Endothelial cell (in vitro differentiated cells): ENCODE measurements at regions not wholly inside any gene's neighbourhood (a gene's known extent, or its start where the extent isn't known, plus 50 kb on each side); places are given as distances from the start of the nearest gene placed in this dataset.

Source experiments
- DNase-seq: peaks from one replicate; pipeline ENCODE4 v3.0.0; 2021; ENCODE audit warnings: low spot score
- H3K27ac Mint-ChIP-seq: one replicate; pipeline ENCODE4 v1.8.0; 2021; ENCODE audit warnings: mixed read lengths, inconsistent platforms; ENCODE audit not compliant: unreplicated experiment
- H3K27me3 Mint-ChIP-seq: one replicate; pipeline ENCODE4 v1.8.0; 2021; ENCODE audit warnings: mild to moderate bottlenecking, moderate library complexity, mixed read lengths, inconsistent platforms; ENCODE audit not compliant: unreplicated experiment
- H3K36me3 Mint-ChIP-seq: one replicate; pipeline ENCODE4 v1.8.0; 2021; ENCODE audit warnings: mild to moderate bottlenecking, low read depth, mixed read lengths, inconsistent platforms; ENCODE audit not compliant: unreplicated experiment
- H3K4me1 Mint-ChIP-seq: one replicate; pipeline ENCODE4 v1.8.0; 2021; ENCODE audit warnings: mild to moderate bottlenecking, mixed read lengths, inconsistent platforms; ENCODE audit not compliant: unreplicated experiment
- H3K4me3 Mint-ChIP-seq: one replicate; pipeline ENCODE4 v1.8.0; 2021; ENCODE audit warnings: mild to moderate bottlenecking, mixed read lengths, inconsistent platforms; ENCODE audit not compliant: unreplicated experiment
- H3K9me3 Mint-ChIP-seq: one replicate; pipeline ENCODE4 v1.8.0; 2021; ENCODE audit warnings: mixed read lengths, inconsistent platforms; ENCODE audit not compliant: unreplicated experiment
- CTCF ChIP-seq: fragments of 200-600 bp; sonication (generic); IDR thresholded peaks from one replicate; pipeline ENCODE4 v1.5.0; 2021; ENCODE audit warnings: antibody characterized with exemption; ENCODE audit not compliant: unreplicated experiment

- Mint-ChIP-seq H3K9me3 (no peaks in the 10 kb centered on the region), H3K27me3 (peaks cover 11% of the 10 kb centered on the region), H3K36me3 (no peaks in the 10 kb centered on the region), H3K4me3 (no peak overlapping the region), H3K4me1 (peaks cover 10% of the 10 kb centered on the region), H3K27ac (no peak overlapping the region)
- TF ChIP-seq CTCF = no peak
- DNase-seq = no peak
These were observed 76.7 kb downstream of the TRIM29 start for GRCh38 chr11:120061036-120061760.

DNA sequence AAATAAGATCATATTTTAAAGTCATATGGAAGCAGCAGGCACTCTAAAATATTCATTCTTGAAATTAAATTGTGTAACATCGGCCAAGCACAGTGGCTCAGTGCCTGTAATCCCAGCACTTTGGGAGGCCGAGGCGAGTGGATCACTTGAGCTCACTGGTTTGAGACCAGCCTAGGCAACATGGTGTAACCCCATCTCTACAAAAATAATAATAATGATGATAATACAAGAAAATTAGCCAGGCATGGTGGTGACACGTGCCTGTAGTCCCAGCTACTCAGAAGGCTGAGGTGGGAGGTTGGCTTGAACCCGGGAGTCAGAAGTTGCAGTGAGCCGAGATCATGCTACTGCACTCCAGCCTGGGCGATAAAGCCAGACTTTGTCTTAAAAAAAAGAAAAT is 77.4 kb downstream of the TRIM29 start:
- H3K36me3 Mint-ChIP-seq = no peaks in the 10 kb centered on the region
- H3K4me1 Mint-ChIP-seq = peaks cover 14% of the 10 kb centered on the region
- TF ChIP-seq CTCF = no peak
- no peak for DNase-seq
- no peak overlapping the region for H3K27ac Mint-ChIP-seq
- peaks cover 14% of the 10 kb centered on the region for H3K27me3 Mint-ChIP-seq
- no peak overlapping the region for H3K4me3 Mint-ChIP-seq
- H3K9me3 Mint-ChIP-seq = no peaks in the 10 kb centered on the region

DNA sequence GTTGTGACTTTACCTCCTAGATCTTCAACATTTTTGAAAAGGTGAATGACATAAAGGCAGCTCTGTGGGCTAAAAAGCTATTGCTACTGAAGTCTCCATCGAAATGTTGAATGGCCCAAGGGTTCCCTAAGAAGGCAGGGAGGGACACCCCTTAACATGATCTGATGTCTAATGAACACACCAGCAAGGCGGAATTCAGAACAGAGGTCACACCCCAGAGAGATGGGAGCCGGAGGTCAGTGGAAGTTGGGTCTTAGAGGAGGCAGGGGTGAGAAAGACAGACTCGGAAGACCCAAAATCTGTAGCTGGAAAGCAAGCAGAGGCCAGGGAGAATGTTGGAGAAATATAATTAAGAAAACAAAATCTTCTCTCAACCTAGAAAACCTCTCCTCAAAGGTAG is 79.0 kb downstream of the TRIM29 start:
- Mint-ChIP-seq H3K36me3 (no peaks in the 10 kb centered on the region), H3K4me1 (peaks cover 14% of the 10 kb centered on the region), H3K27me3 (peaks cover 14% of the 10 kb centered on the region), H3K9me3 (no peaks in the 10 kb centered on the region), H3K4me3 (no peak overlapping the region), H3K27ac (no peak overlapping the region)
- no peak for TF ChIP-seq CTCF
- DNase-seq = no peak

DNA sequence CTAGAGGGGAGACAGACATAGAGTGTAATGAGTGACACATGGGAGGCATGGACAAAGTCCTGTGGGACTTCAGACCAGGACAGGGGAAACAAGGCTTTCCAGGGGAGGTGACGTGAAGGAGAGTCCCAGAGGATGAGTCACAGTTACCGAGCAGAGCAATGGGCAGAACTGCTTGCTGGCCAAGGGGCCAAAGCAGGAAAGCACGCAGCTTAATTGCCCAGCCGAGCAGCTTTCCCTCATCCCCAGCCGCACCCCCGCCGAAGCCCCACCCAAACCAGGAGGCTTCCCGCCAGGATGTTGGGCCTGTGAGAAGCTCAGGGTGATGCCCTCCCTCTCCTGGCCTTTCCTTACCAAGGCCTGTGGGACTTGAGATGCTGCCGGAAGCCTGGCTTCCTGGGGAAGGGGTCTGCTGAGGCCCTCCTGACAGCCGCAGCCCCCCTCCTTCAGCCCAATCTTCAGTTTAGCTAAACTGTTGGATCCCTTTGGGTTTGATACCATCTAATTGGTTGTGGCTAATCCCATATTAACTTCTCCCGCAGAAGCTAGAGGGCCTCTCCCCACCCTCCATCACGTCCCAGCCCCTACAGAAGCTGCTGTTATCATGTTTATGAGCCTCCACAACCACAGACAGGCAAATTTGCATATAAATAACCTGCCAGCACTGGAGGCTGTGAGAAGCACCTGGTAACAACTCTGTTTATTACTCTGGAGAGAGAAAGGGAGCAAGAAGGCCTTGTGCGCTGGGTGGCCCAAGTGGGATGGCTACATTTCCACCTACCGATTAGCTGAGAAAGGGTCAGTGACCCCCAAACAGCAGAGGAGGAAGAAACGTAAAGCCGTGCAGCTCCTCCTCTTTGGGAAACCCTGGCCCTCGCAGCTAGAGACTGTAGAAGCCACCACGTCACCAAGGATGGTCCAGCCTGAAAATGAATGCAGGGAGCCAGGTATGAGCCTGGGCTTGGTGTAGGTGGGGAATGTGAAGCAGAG is 80.0 kb downstream of the TRIM29 start:
- Mint-ChIP-seq H3K4me3 (no peak overlapping the region), H3K27ac (no peak overlapping the region), H3K36me3 (no peaks in the 10 kb centered on the region), H3K4me1 (peaks cover 14% of the 10 kb centered on the region), H3K27me3 (peaks cover 9% of the 10 kb centered on the region), H3K9me3 (no peaks in the 10 kb centered on the region)
- TF ChIP-seq CTCF = no peak
- DNase-seq = no peak

DNA sequence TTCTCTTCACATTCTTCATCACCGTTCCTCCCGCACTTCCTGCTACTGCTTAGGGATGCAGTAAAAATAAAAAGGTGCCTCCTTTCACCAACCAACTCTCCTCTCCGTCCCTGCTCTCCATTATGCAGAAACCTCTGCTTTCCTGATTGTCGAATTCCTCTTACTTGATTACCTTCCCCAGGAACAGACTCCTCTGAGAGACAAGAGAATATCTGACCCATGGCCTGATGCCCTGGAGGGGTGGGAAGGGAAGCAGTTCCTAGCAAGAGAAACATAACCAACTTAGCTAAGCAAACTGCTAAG is 80.9 kb downstream of the TRIM29 start:
- H3K4me3 Mint-ChIP-seq = no peak overlapping the region

More for the DNA sequence above, 80.9 kb downstream of the TRIM29 start:
- DNase-seq = no peak
- peaks cover 14% of the 10 kb centered on the region for H3K4me1 Mint-ChIP-seq
- peaks cover 9% of the 10 kb centered on the region for H3K27me3 Mint-ChIP-seq
- H3K9me3 Mint-ChIP-seq = no peaks in the 10 kb centered on the region
- no peak overlapping the region for H3K27ac Mint-ChIP-seq
- no peak for TF ChIP-seq CTCF
- no peaks in the 10 kb centered on the region for H3K36me3 Mint-ChIP-seq
